ENCODE measurements at regions not wholly inside any gene's neighbourhood (a gene's known extent, or its start where the extent isn't known, plus 50 kb on each side); places are given as distances from the start of the nearest gene placed in this dataset.

GRCh38 chr21:28788030-28788429 lies 204.6 kb downstream of the LTN1 start:
- DNase-seq (ENCODE audit: low read depth in 2 of 2): no peak

- no peak for DNase-seq (ENCODE audit: low read depth in 2 of 2)
Measured at GRCh38 chr21:28783641-28784185, 209.0 kb downstream of the LTN1 start.

- DNase-seq (ENCODE audit: low read depth in 2 of 2): no peak
Measured at GRCh38 chr21:28781602-28782276, 210.9 kb downstream of the LTN1 start.

- no peak for DNase-seq (ENCODE audit: low read depth in 2 of 2)
Measured at GRCh38 chr21:28779914-28780313, 212.8 kb downstream of the LTN1 start.

GRCh38 chr21:28776251-28776650 lies 216.4 kb downstream of the LTN1 start:
- DNase-seq (ENCODE audit: low read depth in 2 of 2): no peak

- DNase-seq (ENCODE audit: low read depth in 2 of 2): no peak
Measured at GRCh38 chr21:28775071-28775470, 217.6 kb downstream of the LTN1 start.

- DNase-seq (ENCODE audit: low read depth in 2 of 2): no peak
Measured at GRCh38 chr21:28773036-28773435, 219.6 kb downstream of the LTN1 start.

GRCh38 chr21:28771790-28772501 lies 220.7 kb downstream of the LTN1 start:
- no peak for DNase-seq (ENCODE audit: low read depth in 2 of 2)

GRCh38 chr21:28770867-28771661 lies 221.6 kb downstream of the LTN1 start:
- DNase-seq (ENCODE audit: low read depth in 2 of 2): no peak

- no peak for DNase-seq (ENCODE audit: low read depth in 2 of 2)
Measured at GRCh38 chr21:28769683-28770082, 223.0 kb downstream of the LTN1 start.

GRCh38 chr21:28768753-28769152 lies 223.9 kb downstream of the LTN1 start:
- no peak for DNase-seq (ENCODE audit: low read depth in 2 of 2)

GRCh38 chr21:28767523-28767922 lies 225.2 kb downstream of the LTN1 start:
- DNase-seq (ENCODE audit: low read depth in 2 of 2): no peak

GRCh38 chr21:28763809-28764418 lies 228.8 kb downstream of the LTN1 start:
- DNase-seq (ENCODE audit: low read depth in 2 of 2): no peak

GRCh38 chr21:28762357-28762735 lies 230.3 kb downstream of the LTN1 start:
- DNase-seq (ENCODE audit: low read depth in 2 of 2): no peak

- DNase-seq (ENCODE audit: low read depth in 2 of 2): no peak
Measured at GRCh38 chr21:28761674-28762356, 230.9 kb downstream of the LTN1 start.

- no peak for DNase-seq (ENCODE audit: low read depth in 2 of 2)
Measured at GRCh38 chr21:28758883-28759242, 233.8 kb downstream of the LTN1 start.

GRCh38 chr21:28758042-28758882 lies 234.4 kb downstream of the LTN1 start:
- no peak for DNase-seq (ENCODE audit: low read depth in 2 of 2)

- DNase-seq (ENCODE audit: low read depth in 2 of 2): no peak
Measured at GRCh38 chr21:28754862-28755261, 237.8 kb downstream of the LTN1 start.

GRCh38 chr21:28754127-28754611 lies 238.5 kb downstream of the LTN1 start:
- no peak for DNase-seq (ENCODE audit: low read depth in 2 of 2)

- DNase-seq (ENCODE audit: low read depth in 2 of 2): no peak
Measured at GRCh38 chr21:28752131-28752530, 240.5 kb downstream of the LTN1 start.

All from stimulated activated CD4-positive, alpha-beta T cell treated with anti-CD3 and anti-CD28 coated beads, Interleukin-1b, Interleukin-23, amount 100 ng/mL, for 1 hour (primary cell).